ENCODE measurements at regions not wholly inside any gene's neighbourhood (a gene's known extent, or its start where the extent isn't known, plus 50 kb on each side); places are given as distances from the start of the nearest gene placed in this dataset.

- TF ChIP-seq POLR2A (IDR thresholded peaks at IDR 0.05) (no peak), POLR2AphosphoS5 (IDR thresholded peaks at IDR 0.05; ENCODE audit: insufficient read depth in 1 of 2, low read depth in 1 of 2) (peak in 1 of 2 donors; percentile 53)
These were observed 162.4 kb upstream of the TGFBR2 start for GRCh38 chr3:30443756-30444673.
